ENCODE measurements at regions not wholly inside any gene's neighbourhood (a gene's known extent, or its start where the extent isn't known, plus 50 kb on each side); places are given as distances from the start of the nearest gene placed in this dataset.

DNA sequence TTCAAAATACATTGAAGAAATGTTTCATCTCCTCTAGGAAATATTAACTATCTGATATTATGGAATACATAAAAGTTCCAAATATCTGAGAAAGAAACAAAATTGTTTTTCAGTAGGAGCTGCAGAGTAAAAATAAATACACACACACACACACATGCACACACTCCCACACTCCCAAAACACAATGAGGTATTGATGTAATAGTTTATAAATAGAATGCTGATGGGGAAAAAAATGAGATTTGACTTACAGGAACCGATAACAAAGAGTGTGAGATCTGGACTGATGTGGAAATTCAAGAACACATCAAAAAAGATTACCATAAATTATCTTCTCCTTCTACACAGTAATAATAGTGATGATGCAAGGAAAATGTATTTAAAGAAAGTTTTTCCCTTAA, 438.0 kb upstream of the CELF2 start:
- no peak for DNase-seq (ENCODE audit: insufficient read length)
- TF ChIP-seq POLR2AphosphoS5 (IDR thresholded peaks at IDR 0.05; ENCODE audit: low read depth, low read length) (no peak), TAF1 (IDR thresholded peaks at IDR 0.05; ENCODE audit: borderline replicate concordance, low read depth, low read length) (no peak), POLR2A (IDR thresholded peaks at IDR 0.05; ENCODE audit: low read depth, low read length) (no peak)
- FAIRE-seq = no peak

DNA sequence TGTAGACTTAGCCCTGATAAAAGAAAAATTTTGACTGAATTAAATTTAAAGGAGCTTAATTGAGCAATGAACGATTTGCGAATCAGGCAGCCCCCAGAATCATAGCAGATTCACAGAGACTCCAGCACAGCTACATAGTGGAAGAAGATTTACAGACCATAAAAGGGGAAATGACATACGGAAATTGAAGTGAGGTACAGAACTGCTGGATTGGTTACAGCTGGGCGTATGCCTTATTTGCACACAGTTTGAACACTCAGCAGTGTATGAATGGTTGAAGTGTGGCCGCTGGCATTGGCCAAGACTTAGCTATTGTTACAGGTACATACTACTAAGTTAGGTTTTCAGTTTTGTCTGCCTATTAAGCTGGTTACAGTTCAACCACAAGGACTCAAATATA, 433.5 kb upstream of the CELF2 start:
- TF ChIP-seq TAF1 (IDR thresholded peaks at IDR 0.05; ENCODE audit: borderline replicate concordance, low read depth, low read length) (no peak), POLR2A (IDR thresholded peaks at IDR 0.05; ENCODE audit: low read depth, low read length) (no peak), POLR2AphosphoS5 (IDR thresholded peaks at IDR 0.05; ENCODE audit: low read depth, low read length) (no peak)
- FAIRE-seq = peak; percentile 62
- no peak for DNase-seq (ENCODE audit: insufficient read length)

DNA sequence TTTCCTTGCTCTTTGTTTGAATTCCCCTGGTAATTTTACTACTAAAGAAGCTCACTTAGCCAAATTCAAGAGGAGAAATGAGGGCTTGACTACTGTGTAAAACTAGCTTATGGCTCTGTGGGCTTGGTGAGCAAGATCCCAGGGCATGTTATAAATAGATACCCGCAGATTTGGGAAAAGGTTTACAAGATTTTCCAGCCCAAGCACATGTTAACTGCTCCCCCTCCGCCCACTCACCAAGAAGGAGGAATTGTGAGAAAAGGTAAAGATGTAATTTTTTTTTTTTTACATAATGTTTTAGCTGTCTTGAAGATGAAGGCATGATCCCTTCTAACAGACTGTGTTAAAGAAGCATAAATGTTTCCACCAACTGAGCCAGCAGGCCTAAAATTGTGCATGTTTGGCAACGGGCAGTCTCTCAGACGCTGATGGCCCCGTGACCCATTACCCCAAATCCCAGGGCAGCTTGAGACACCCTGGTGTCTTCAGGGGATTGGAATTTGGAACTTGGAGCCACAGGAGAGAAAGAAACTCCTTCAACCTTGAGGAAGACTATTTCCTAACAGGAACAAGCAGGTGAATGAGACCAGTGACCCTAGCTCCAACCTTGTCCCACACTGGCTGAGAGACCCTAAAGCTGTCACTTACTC, 429.8 kb upstream of the CELF2 start:
- FAIRE-seq (no peak), DNase-seq (ENCODE audit: insufficient read length) (no peak)
- TF ChIP-seq POLR2A (IDR thresholded peaks at IDR 0.05; ENCODE audit: low read depth, low read length) = no peak
- no peak for TF ChIP-seq POLR2AphosphoS5 (IDR thresholded peaks at IDR 0.05; ENCODE audit: low read depth, low read length)
- no peak for TF ChIP-seq TAF1 (IDR thresholded peaks at IDR 0.05; ENCODE audit: borderline replicate concordance, low read depth, low read length)

GRCh38 chr10:10589540-10590303, 427.9 kb upstream of the CELF2 start:
- FAIRE-seq (no peak), DNase-seq (ENCODE audit: insufficient read length) (no peak)
- TF ChIP-seq POLR2A (IDR thresholded peaks at IDR 0.05; ENCODE audit: low read depth, low read length) = no peak
- no peak for TF ChIP-seq TAF1 (IDR thresholded peaks at IDR 0.05; ENCODE audit: borderline replicate concordance, low read depth, low read length)
- no peak for TF ChIP-seq POLR2AphosphoS5 (IDR thresholded peaks at IDR 0.05; ENCODE audit: low read depth, low read length)

DNA sequence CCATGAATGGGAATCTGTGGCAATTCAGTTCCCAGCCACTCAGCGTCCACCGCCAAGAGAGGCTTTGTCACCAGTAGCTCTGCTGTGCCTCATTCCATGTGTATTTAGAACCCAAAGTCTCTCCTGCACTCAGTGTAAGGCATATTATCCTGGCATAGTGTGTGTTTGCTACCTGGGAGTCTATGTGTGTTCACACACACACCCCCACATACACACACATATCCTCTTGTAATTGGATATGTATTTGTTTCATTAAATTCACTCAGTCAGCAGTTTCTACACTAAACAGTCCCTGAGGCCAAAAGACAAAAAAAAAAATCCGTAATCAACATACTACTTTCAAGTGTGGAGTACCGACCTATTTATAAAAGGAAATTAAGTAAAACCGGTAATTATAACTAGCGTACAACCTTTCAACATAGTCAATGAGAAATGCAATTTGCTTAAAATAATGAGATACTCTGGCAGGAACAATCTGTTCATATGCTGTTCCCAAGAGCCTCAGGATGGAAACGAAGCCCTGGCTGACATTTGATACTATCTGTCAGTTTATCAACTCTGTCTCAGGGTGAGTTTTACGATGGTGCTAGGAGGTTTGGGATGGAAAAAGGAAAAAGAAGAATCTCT, 425.8 kb upstream of the CELF2 start:
- FAIRE-seq = no peak
- no peak for DNase-seq (ENCODE audit: insufficient read length)
- TF ChIP-seq POLR2AphosphoS5 (IDR thresholded peaks at IDR 0.05; ENCODE audit: low read depth, low read length) = no peak
- no peak for TF ChIP-seq POLR2A (IDR thresholded peaks at IDR 0.05; ENCODE audit: low read depth, low read length)
- TF ChIP-seq TAF1 (IDR thresholded peaks at IDR 0.05; ENCODE audit: borderline replicate concordance, low read depth, low read length) = no peak

GRCh38 chr10:10596256-10596655, 421.4 kb upstream of the CELF2 start:
- TF ChIP-seq POLR2AphosphoS5 (IDR thresholded peaks at IDR 0.05; ENCODE audit: low read depth, low read length) (no peak), TAF1 (IDR thresholded peaks at IDR 0.05; ENCODE audit: borderline replicate concordance, low read depth, low read length) (no peak), POLR2A (IDR thresholded peaks at IDR 0.05; ENCODE audit: low read depth, low read length) (no peak)

GRCh38 chr10:10598297-10598696, 419.4 kb upstream of the CELF2 start:
- FAIRE-seq (no peak), DNase-seq (ENCODE audit: insufficient read length) (no peak)
- TF ChIP-seq POLR2AphosphoS5 (IDR thresholded peaks at IDR 0.05; ENCODE audit: low read depth, low read length) = no peak
- TF ChIP-seq POLR2A (IDR thresholded peaks at IDR 0.05; ENCODE audit: low read depth, low read length) = no peak
- no peak for TF ChIP-seq TAF1 (IDR thresholded peaks at IDR 0.05; ENCODE audit: borderline replicate concordance, low read depth, low read length)

More at GRCh38 chr10:10596256-10596655, 421.4 kb upstream of the CELF2 start:
- DNase-seq (ENCODE audit: insufficient read length) = no peak
- FAIRE-seq = no peak

- DNase-seq (ENCODE audit: insufficient read length) = no peak
- no peak for FAIRE-seq
- TF ChIP-seq POLR2AphosphoS5 (IDR thresholded peaks at IDR 0.05; ENCODE audit: low read depth, low read length) = no peak
- no peak for TF ChIP-seq TAF1 (IDR thresholded peaks at IDR 0.05; ENCODE audit: borderline replicate concordance, low read depth, low read length)
- TF ChIP-seq POLR2A (IDR thresholded peaks at IDR 0.05; ENCODE audit: low read depth, low read length) = no peak
These were observed 417.7 kb upstream of the CELF2 start for GRCh38 chr10:10600004-10600403.

DNA sequence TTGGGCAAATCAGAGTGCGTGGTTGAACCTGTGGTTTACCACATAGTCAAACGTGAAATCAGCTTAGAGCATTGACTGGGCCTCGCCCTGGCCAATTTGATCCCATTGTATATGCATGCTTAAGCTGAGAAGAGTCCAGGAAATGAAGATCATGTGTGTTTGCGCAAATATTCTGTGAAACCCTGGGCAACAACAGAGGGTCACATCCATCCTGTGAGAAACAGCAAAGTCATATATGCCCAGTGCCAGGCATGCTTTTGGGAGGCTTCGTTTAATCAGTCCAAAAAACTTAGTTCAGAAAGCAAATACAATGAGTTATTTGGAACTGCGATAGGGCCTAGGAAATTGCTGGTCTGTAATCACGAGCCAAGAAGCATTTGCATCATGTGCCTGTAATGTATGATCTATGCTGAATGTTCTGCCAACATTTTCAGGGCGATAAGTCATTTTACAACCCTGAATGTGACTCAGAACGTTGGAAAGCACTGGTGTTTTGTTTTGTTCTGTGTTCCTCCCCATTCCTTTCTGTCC, 412.1 kb upstream of the CELF2 start:
- no peak for FAIRE-seq
- no peak for DNase-seq (ENCODE audit: insufficient read length)
- TF ChIP-seq POLR2AphosphoS5 (IDR thresholded peaks at IDR 0.05; ENCODE audit: low read depth, low read length) (no peak), POLR2A (IDR thresholded peaks at IDR 0.05; ENCODE audit: low read depth, low read length) (no peak), TAF1 (IDR thresholded peaks at IDR 0.05; ENCODE audit: borderline replicate concordance, low read depth, low read length) (no peak)

GRCh38 chr10:10609379-10609955, 408.2 kb upstream of the CELF2 start:
- FAIRE-seq (no peak), DNase-seq (ENCODE audit: insufficient read length) (no peak)
- no peak for TF ChIP-seq POLR2A (IDR thresholded peaks at IDR 0.05; ENCODE audit: low read depth, low read length)
- no peak for TF ChIP-seq POLR2AphosphoS5 (IDR thresholded peaks at IDR 0.05; ENCODE audit: low read depth, low read length)
- no peak for TF ChIP-seq TAF1 (IDR thresholded peaks at IDR 0.05; ENCODE audit: borderline replicate concordance, low read depth, low read length)

- no peak for FAIRE-seq
- DNase-seq (ENCODE audit: insufficient read length) = no peak
- TF ChIP-seq TAF1 (IDR thresholded peaks at IDR 0.05; ENCODE audit: borderline replicate concordance, low read depth, low read length) = no peak
- TF ChIP-seq POLR2A (IDR thresholded peaks at IDR 0.05; ENCODE audit: low read depth, low read length) = no peak
- no peak for TF ChIP-seq POLR2AphosphoS5 (IDR thresholded peaks at IDR 0.05; ENCODE audit: low read depth, low read length)
These were observed 407.5 kb upstream of the CELF2 start for GRCh38 chr10:10610171-10610570.
